SIG-M5 (cell line): ENCODE measurements at regions not wholly inside any gene's neighbourhood (a gene's known extent, or its start where the extent isn't known, plus 50 kb on each side); places are given as distances from the start of the nearest gene placed in this dataset.
"Not testable (repeated sequence)": the region's sequence is repeated elsewhere in the genome, so short reads cannot be mapped to it uniquely, and the experiment has no call there.

Source experiments
- DNase-seq: peaks from one replicate; lab custom pipeline; 2025; lab: John Stamatoyannopoulos, UW

DNA sequence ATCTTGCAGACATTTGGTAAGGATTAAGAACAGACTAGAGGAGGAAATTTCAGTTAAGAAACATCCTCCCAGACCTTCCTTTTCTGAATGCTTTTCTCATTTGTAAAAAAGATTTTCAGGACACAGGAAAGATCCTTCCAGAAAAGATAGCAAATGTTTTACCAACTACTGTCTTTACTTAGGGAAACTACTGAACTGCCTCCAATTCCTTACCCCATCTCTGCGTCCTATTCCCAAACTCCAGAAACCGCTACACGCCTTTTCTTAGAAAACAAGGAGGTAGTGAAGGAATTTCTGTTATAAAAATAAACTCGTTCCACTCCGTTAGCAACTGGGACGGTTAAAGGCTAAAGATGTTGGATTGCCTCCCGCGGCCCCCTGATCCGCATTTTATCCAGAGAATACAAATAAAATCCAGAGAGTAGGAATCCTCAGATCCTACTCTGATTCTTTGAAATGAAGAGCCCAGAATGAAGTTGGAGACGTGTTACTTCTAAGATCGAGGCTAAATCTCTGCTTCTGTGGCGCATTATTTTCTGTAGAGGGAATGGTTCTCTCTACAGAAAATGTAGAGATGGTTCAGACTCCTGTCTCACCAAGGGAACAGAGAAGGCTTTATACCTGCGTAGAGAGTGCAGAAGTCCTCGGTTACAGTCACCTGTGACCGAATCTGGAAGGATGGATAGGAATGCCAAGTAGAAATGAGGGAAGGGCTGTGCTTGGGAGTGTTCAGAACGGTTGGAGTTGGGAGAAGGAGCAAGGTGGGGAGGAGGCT is 133.0 kb downstream of the GPX5 start:
- no peak for DNase-seq

GRCh38 chr6:28659250-28659566 is 133.5 kb downstream of the GPX5 start:
- DNase-seq = no peak

- DNase-seq = no peak
Measured at GRCh38 chr6:28661097-28661713, 135.5 kb downstream of the GPX5 start.

GRCh38 chr6:28664870-28665396 is 139.3 kb downstream of the GPX5 start:
- no peak for DNase-seq

DNA sequence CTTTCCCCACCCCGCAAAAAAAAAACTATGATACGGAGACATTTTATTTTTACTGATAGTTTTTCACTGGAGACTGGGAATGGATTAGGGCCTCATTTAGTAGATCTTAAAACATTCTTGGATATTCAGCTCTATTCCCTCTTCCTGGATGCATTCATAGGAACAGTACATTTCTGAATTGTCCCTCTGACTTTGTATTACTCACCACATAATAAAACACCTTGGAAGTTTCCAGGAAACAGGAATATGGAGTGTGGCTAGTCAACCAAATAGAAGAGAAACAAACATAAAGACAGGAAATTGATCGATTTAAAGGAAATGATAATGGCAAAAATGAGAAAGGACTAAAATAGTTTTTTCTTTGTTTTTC is 147.7 kb downstream of the GPX5 start:
- DNase-seq = no peak

GRCh38 chr6:28673787-28674671 is 148.3 kb downstream of the GPX5 start:
- DNase-seq = no peak

GRCh38 chr6:28675600-28675999 is 149.9 kb downstream of the GPX5 start:
- DNase-seq = no peak

DNA sequence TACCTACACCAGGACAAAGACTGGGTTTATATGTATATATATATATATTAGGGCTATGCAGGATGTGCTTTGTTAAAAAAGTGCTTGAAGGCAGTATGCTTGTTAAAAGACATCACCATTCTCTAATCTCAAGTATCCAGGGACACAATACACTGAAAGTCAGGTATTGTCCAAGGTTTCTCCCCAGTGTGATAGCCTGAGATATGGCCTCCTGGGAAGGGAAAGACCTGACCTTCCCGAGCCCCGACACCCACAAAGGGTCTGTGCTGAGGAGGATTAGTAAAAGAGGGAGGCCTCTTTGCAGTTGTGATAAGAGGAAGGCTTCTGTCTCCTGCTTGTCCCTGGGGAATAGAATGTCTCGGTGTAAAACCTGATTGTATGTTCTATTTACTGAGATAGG is 156.9 kb downstream of the GPX5 start:
- DNase-seq = no peak

DNA sequence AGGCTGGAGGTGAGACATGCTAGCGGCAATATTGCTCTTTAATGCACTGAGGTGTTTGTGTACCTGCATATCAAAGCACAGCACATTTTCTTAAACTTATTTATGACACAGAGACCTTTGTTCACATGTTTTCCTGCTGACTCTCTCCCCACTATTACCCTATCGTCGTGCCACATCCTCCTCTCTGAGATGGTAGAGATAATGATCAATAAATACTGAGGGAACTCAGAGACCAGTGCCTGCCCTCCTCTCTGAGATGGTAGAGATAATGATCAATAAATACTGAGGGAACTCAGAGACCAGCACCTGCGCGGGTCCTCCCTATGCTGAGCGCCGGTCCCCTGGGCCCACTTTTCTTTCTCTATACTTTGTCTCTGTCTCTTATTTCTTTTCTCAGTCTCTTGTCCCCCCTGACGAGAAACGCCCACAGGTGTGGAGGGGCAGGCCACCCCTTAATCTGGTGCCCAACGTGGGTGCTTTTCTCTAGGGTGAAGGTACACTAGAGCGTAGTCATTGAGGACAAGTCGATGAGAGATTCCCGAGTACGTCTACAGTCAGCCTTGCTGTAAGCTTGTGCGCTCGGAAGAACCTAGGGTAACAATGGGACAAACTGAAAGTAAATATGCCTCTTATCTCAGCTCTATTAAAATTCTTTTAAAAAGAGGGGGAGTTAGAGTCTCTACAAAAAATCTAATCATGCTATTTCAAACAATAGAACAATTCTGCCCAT is 157.4 kb downstream of the GPX5 start:
- DNase-seq = not testable (repeated sequence)

- DNase-seq = no peak
Measured at GRCh38 chr6:28683945-28684538, 158.4 kb downstream of the GPX5 start.

- DNase-seq = not testable (repeated sequence)
Measured at GRCh38 chr6:28685960-28686359, 160.3 kb downstream of the GPX5 start.

DNA sequence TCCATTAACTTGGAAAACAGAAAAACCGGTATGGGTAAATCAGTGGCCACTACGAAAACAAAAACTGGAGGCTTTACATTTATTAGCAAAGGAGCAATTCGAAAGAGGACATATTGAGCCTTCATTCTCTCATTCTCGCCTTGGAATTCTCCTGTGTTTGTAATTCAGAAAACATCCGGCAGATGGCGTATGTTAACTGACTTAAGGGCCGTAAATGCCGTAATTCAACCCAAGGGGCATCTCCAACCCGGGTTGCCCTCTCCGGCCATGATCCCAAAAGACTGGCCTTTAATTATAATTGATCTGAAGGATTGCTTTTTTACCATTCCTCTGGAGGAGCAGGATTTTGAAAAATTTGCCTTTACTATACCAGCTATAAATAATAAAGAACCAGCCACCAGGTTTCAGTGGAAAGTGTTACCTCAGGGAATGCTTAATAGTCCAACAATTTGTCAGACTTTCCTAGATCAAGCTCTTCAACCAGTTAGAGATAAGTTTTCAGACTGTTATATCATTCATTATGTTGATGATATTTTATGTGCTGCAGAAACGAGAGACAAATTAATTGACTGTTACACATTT is 160.9 kb downstream of the GPX5 start:
- DNase-seq = not testable (repeated sequence)

GRCh38 chr6:28687309-28687981 is 161.8 kb downstream of the GPX5 start:
- not testable (repeated sequence) for DNase-seq

GRCh38 chr6:28691991-28692390 is 166.3 kb downstream of the GPX5 start:
- not testable (repeated sequence) for DNase-seq

DNA sequence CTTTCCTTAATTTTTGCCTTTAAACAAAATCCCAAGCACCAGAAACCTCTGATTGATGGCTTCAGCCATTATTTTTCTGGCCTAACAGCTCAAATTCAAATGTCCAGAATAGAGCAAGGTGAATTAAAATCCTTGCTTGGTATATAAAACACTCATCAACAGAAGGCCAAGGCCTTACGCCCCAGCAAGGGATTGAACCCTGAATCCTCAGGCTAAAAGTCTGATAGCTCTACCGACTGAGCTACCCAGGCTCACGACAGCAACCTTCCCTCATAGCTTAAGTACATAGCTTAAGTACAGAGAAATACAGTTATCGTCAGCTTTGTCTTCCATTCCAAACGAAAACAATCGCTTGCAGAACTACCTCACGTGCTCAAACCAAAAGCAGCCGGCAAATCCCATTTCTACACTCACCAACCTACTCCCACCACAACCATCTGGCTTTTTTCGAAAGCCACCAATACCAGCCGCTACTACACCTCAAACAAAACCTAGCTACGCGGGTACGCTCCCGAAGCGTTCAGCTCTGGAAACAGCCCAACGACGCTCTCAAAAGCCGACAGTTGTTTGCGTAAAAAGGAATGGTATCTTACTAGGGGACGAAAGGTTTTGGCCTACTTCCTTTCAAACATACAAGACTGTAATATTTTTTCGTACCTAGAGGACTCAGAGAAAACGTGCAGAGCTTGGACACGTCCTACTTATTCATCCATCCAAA is 167.5 kb downstream of the GPX5 start:
- no peak for DNase-seq

DNA sequence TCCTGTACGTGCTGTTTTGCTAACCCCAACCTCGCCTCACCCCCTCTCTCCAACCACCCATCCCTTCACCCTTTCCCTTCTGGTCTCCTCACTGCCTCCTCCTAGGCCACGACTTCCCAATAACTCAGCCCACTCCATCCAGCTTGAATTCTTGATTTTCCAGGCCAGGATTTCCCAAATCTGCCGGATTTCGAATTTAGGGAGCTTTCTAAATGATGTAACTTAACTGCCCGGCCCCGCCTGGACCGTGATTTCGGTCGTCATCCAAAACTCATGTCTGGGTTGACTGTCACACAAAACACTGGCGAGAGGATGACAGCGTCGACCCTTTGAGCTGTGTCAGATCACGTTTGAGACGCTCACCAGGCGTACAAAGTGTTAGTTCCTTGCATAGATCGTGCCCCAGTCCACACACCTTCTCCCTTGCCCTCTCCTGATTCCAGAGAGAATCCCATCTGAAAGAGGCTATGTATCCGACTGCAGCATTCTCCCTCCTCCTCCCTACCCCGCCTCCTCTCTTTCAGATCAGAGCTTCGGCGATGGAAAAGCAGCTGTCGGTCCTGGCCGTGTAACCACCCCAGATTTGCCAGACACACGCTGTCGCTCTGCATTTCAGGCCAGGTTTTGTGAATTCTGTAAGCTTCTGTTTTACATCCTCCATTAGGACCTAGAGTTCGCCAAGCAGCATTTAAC is 168.2 kb downstream of the GPX5 start:
- no peak for DNase-seq

DNA sequence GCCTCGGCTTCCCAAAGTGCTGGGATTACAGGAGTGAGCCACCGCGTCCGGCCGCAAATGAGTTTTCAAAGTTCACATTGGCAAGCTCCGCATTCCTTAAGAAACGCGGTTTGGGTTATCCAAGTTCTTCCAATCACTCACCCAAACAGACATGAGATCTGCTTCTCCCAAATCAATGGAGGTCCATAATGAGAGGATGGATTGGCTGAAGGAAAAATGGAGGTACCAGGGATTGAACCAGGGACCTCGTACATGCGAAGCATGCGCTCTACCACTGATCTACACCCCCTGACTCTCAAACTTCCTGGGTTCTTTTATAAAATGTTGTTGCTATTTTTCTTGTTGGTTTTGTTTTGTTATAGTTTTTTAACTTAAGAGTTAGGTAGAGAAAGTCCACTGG is 170.0 kb downstream of the GPX5 start:
- no peak for DNase-seq

- DNase-seq = no peak
Measured at GRCh38 chr6:28696167-28696566, 170.5 kb downstream of the GPX5 start.

DNA sequence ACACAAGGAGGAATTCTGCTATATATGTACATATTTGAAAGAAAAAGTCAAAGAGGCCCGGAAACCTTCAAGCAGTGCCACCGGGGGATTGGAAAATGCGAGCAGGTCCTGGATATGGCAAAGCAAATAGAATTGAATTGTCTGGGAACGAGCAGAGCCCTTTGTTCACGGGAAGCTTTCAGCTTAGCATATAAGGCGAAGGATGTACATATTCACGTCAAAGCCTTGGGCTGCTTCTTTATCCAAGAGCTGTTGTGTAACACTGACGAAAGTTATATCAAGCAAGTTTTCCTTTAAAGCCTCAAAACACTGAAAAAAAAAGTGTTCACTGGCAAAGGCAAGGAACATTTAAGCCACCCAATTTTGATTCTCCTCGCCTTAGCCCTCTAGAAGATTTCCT is 171.0 kb downstream of the GPX5 start:
- no peak for DNase-seq
